NB4 (cell line): ENCODE measurements at regions not wholly inside any gene's neighbourhood (a gene's known extent, or its start where the extent isn't known, plus 50 kb on each side); places are given as distances from the start of the nearest gene placed in this dataset.

ENCODE experiments used
- CTCF ChIP-seq: IDR thresholded peaks from one replicate; pipeline ENCODE4 v1.5.1; 2012; ENCODE audit warnings: low read depth, low read length
- MAX ChIP-seq: IDR thresholded peaks from 2 replicates; pipeline ENCODE4 v1.6.1; 2011; ENCODE audit warnings: low read depth, low read length
- MYC ChIP-seq: IDR thresholded peaks from 2 replicates; pipeline ENCODE4 v1.6.1; 2011; ENCODE audit warnings: low read depth, low read length
- POLR2A ChIP-seq: IDR thresholded peaks from 2 replicates; pipeline ENCODE4 v1.6.1; 2011; ENCODE audit warnings: mild to moderate bottlenecking; ENCODE audit not compliant: insufficient read length; ENCODE audit errors: extremely low read depth

GRCh38 chr5:82749461-82749820 lies 327.8 kb downstream of the TMEM167A start:
- TF ChIP-seq POLR2A = no peak
- no peak for TF ChIP-seq CTCF
- TF ChIP-seq MYC = no peak
- TF ChIP-seq MAX = no peak
